ENCODE measurements at regions not wholly inside any gene's neighbourhood (a gene's known extent, or its start where the extent isn't known, plus 50 kb on each side); places are given as distances from the start of the nearest gene placed in this dataset.

DNA sequence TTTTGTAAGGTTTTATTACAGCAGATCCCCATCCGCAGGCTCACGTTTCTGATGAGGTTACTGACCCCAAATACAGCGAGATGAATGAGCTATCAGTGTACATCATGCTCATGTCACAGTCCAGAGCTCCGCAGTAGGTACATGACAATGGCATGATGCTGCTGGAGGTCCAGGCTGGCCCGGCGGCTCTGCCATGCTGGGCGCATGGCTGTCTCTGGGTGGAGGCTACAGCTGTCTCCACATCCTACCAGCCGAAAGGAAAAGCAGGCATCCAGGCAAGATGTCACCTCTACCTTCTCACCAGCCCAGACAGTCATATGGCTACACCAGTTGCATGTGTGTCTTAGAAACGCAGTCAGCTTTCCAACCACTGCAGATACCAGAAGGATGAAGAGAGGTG lies 90.9 kb upstream of the RNF32 start:
- Mint-ChIP-seq H3K27ac (no peak overlapping the region), H3K9me3 (no peaks in the 10 kb centered on the region), H3K27me3 (peaks cover 7% of the 10 kb centered on the region), H3K36me3 (ENCODE audit: low read depth) (no peaks in the 10 kb centered on the region), H3K4me1 (ENCODE audit: low read depth) (no peaks in the 10 kb centered on the region), H3K4me3 (no peak overlapping the region)
- TF ChIP-seq, protein P1, sequence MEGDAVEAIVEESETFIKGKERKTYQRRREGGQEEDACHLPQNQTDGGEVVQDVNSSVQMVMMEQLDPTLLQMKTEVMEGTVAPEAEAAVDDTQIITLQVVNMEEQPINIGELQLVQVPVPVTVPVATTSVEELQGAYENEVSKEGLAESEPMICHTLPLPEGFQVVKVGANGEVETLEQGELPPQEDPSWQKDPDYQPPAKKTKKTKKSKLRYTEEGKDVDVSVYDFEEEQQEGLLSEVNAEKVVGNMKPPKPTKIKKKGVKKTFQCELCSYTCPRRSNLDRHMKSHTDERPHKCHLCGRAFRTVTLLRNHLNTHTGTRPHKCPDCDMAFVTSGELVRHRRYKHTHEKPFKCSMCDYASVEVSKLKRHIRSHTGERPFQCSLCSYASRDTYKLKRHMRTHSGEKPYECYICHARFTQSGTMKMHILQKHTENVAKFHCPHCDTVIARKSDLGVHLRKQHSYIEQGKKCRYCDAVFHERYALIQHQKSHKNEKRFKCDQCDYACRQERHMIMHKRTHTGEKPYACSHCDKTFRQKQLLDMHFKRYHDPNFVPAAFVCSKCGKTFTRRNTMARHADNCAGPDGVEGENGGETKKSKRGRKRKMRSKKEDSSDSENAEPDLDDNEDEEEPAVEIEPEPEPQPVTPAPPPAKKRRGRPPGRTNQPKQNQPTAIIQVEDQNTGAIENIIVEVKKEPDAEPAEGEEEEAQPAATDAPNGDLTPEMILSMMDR (IDR thresholded peaks at IDR 0.05): no peak
- intact Hi-C loops (cut with micrococcal nuclease): no loop called here
- POLR2A ChIA-PET: no interaction called here
- CTCF ChIA-PET: no interaction called here
- ATAC-seq (no peak), DNase-seq (no peak)

DNA sequence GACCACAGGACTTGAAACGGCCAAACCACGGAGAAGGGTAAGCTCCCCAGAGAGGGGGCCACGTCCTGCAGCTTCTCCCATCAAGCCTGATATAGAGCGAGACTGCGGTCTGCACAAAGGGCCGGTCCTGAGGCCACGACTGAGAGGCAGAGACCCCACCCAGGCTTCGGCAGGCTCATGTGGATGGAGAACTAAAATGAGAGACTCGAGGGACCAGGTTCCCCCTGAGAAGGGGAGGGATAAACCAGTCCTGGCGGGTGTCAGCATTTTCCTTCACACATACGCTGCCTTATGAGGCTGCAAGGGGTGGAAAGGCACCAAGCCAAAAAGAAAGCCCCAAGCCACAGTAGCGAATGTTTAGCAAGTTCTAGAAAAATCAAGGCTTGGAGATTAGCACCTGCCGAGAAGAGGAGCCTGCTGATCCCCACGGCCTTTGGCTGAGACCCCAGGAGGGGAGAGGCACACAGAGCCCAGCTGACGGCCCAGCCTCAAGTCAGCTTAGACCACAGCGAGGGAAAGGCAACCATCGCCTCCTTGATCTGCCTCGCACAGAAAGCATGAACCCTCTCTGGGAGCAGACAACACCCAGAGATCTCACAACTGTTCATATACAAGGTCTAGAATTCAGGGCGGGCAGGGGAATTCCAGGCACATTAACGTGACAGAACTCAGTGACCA lies 92.6 kb upstream of the RNF32 start:
- Mint-ChIP-seq H3K9me3 (no peaks in the 10 kb centered on the region), H3K36me3 (ENCODE audit: low read depth) (no peaks in the 10 kb centered on the region), H3K4me1 (ENCODE audit: low read depth) (no peaks in the 10 kb centered on the region), H3K4me3 (no peak overlapping the region), H3K27ac (no peak overlapping the region), H3K27me3 (peaks cover 7% of the 10 kb centered on the region)
- ChIA-PET POLR2A (no interaction called here), CTCF (no interaction called here)
- ATAC-seq (no peak), DNase-seq (no peak)
- intact Hi-C loops (cut with micrococcal nuclease): no loop called here
- TF ChIP-seq, protein P1 (IDR thresholded peaks at IDR 0.05): no peak

DNA sequence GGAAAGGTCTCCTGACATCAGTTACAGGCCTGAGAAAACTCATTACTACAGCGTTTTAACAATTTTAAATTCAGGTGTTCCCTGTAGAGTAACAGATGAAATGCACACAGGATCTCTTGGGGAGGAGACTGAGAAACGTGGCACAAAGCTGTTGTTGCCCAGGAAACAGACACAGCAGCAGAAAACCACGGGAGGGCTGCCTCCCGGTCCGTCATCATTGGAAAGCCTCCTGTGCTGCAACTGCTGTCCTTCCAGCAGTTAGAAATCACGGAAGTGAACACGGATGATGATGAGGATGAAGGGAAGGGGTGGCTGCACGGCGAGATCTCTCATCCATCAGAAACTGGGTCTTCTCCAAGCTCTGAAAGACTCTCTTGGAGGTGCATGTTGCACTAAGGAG lies 94.6 kb upstream of the RNF32 start:
- Mint-ChIP-seq H3K4me1 (ENCODE audit: low read depth) (no peaks in the 10 kb centered on the region), H3K27me3 (peaks cover 9% of the 10 kb centered on the region), H3K27ac (no peak overlapping the region), H3K9me3 (no peaks in the 10 kb centered on the region), H3K4me3 (no peak overlapping the region), H3K36me3 (ENCODE audit: low read depth) (no peaks in the 10 kb centered on the region)
- no peak for DNase-seq
- CTCF ChIA-PET: no interaction called here
- TF ChIP-seq, protein P1 (IDR thresholded peaks at IDR 0.05): no peak
- POLR2A ChIA-PET: no interaction called here
- intact Hi-C loops (cut with micrococcal nuclease): no loop called here
- ATAC-seq: no peak

DNA sequence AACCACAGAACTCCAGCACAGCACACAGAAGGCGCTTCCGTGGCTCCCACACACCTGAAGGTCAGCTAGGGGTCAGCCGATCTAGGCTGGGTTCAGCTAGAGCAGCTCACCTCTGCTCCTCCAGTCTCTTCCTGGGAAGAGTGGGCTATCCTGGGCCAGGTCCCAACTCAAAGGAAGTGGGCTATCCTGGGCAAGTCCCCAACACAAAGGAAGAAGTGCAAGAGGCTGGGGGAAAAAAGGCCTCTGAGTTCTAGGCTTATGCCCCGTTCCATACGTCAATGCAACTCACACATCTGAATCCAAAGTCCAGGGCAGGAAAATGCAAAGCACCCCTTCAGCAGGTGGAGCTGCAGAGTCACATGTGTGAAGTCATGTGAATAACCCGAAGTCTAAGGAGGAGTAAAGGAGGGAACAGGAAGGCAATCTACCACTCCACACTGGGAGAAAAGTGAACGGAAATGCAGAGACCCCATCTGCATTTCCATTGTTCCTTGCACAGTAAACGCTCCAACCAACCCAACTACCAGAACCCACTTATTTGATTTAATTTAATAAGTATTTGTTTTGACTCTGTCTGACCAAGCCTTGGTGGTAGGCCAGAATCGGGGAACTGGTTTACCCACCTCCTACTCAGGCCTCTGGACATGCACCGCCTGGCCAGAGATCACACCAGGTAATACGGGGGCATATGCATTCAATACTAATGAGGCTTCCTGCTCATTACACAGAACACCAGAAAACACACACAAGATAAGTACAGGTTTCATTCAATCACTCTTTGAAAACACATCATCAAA lies 95.5 kb upstream of the RNF32 start:
- H3K4me1 Mint-ChIP-seq (ENCODE audit: low read depth): no peaks in the 10 kb centered on the region
- DNase-seq: no peak
- intact Hi-C loops (cut with micrococcal nuclease): no loop called here
- no peaks in the 10 kb centered on the region for H3K36me3 Mint-ChIP-seq (ENCODE audit: low read depth)
- TF ChIP-seq, protein P1 (IDR thresholded peaks at IDR 0.05): no peak
- no peaks in the 10 kb centered on the region for H3K9me3 Mint-ChIP-seq
- no peak overlapping the region for H3K4me3 Mint-ChIP-seq
- H3K27me3 Mint-ChIP-seq: peaks cover 6% of the 10 kb centered on the region
- POLR2A ChIA-PET: no interaction called here
- H3K27ac Mint-ChIP-seq: no peak overlapping the region
- no peak for ATAC-seq
- CTCF ChIA-PET: no interaction called here
